GM12873 (cell line): ENCODE measurements at regions not wholly inside any gene's neighbourhood (a gene's known extent, or its start where the extent isn't known, plus 50 kb on each side); places are given as distances from the start of the nearest gene placed in this dataset.

Experiments used
- CTCF ChIP-seq: IDR thresholded peaks from 2 replicates; pipeline ENCODE4 v1.5.1; 2012; ENCODE audit warnings: low read depth, mild to moderate bottlenecking, moderate library complexity, low read length, control low read depth; ENCODE audit not compliant: insufficient read depth; ENCODE audit errors: missing control alignments

GRCh38 chr17:77481476-77482374, 341.0 kb downstream of the SEC14L1 start:
- TF ChIP-seq CTCF: no peak

- TF ChIP-seq CTCF: no peak
Observed at GRCh38 chr17:77482375-77483127, 341.8 kb downstream of the SEC14L1 start.

GRCh38 chr17:77483128-77483598, 342.4 kb downstream of the SEC14L1 start:
- no peak for TF ChIP-seq CTCF

- no peak for TF ChIP-seq CTCF
Observed at GRCh38 chr17:77484111-77484510, 343.3 kb downstream of the SEC14L1 start.

GRCh38 chr17:77485089-77485833, 344.5 kb downstream of the SEC14L1 start:
- no peak for TF ChIP-seq CTCF

GRCh38 chr17:77487211-77487629, 346.5 kb downstream of the SEC14L1 start:
- no peak for TF ChIP-seq CTCF
